GM12801 (cell line): ENCODE measurements at regions not wholly inside any gene's neighbourhood (a gene's known extent, or its start where the extent isn't known, plus 50 kb on each side); places are given as distances from the start of the nearest gene placed in this dataset.

Experiments
- CTCF ChIP-seq: IDR thresholded peaks from one replicate; pipeline ENCODE4 v1.5.1; 2011; ENCODE audit warnings: control low read depth; ENCODE audit not compliant: insufficient read length; ENCODE audit errors: extremely low read depth

- TF ChIP-seq CTCF, result no peak
These were observed 75.2 kb downstream of the RHCG start for GRCh38 chr15:89421219-89421618.

- TF ChIP-seq CTCF, result no peak
These were observed 76.9 kb downstream of the RHCG start for GRCh38 chr15:89419370-89419984.

GRCh38 chr15:89417206-89417725, 79.1 kb downstream of the RHCG start:
- TF ChIP-seq CTCF, result no peak

GRCh38 chr15:89416339-89417183, 79.8 kb downstream of the RHCG start:
- peak; percentile 79 for TF ChIP-seq CTCF

GRCh38 chr15:89414571-89414970, 79.9 kb upstream of the POLG start:
- TF ChIP-seq CTCF, result no peak

- TF ChIP-seq CTCF, result no peak
These were observed 79.3 kb upstream of the POLG start for GRCh38 chr15:89413877-89414276.

- TF ChIP-seq CTCF, result no peak
These were observed 78.3 kb upstream of the POLG start for GRCh38 chr15:89412905-89413411.
